ENCODE measurements at regions not wholly inside any gene's neighbourhood (a gene's known extent, or its start where the extent isn't known, plus 50 kb on each side); places are given as distances from the start of the nearest gene placed in this dataset.
"Not testable (repeated sequence)": the region's sequence is repeated elsewhere in the genome, so short reads cannot be mapped to it uniquely, and the experiment has no call there.

GRCh38 chr6:141437685-141438084 lies 695.0 kb upstream of the GJE1 start:
- DNase-seq, result no peak

- no peak for DNase-seq
Measured at GRCh38 chr6:141437011-141437410, 695.7 kb upstream of the GJE1 start.

GRCh38 chr6:141426400-141426980 lies 706.2 kb upstream of the GJE1 start:
- no peak for DNase-seq

GRCh38 chr6:141421378-141421777 lies 711.3 kb upstream of the GJE1 start:
- DNase-seq, result no peak

- no peak for DNase-seq
Measured at GRCh38 chr6:141418076-141418475, 714.6 kb upstream of the GJE1 start.

- DNase-seq, result no peak
Measured at GRCh38 chr6:141415896-141416295, 716.8 kb upstream of the GJE1 start.

- no peak for DNase-seq
Measured at GRCh38 chr6:141413196-141413595, 719.5 kb upstream of the GJE1 start.

- no peak for DNase-seq
Measured at GRCh38 chr6:141406761-141407160, 726.0 kb upstream of the GJE1 start.

GRCh38 chr6:141403827-141404226 lies 728.9 kb upstream of the GJE1 start:
- DNase-seq, result no peak

GRCh38 chr6:141403103-141403502 lies 729.6 kb upstream of the GJE1 start:
- no peak for DNase-seq

GRCh38 chr6:141402489-141402888 lies 730.2 kb upstream of the GJE1 start:
- no peak for DNase-seq

GRCh38 chr6:141401851-141402250 lies 730.9 kb upstream of the GJE1 start:
- no peak for DNase-seq

GRCh38 chr6:141401168-141401567 lies 731.6 kb upstream of the GJE1 start:
- DNase-seq, result no peak

GRCh38 chr6:141398949-141399348 lies 733.8 kb upstream of the GJE1 start:
- DNase-seq, result no peak

- DNase-seq, result no peak
Measured at GRCh38 chr6:141395443-141396008, 737.2 kb upstream of the GJE1 start.

GRCh38 chr6:141394565-141395051 lies 738.1 kb upstream of the GJE1 start:
- DNase-seq, result no peak

- no peak for DNase-seq
Measured at GRCh38 chr6:141394125-141394536, 738.6 kb upstream of the GJE1 start.

- DNase-seq, result no peak
Measured at GRCh38 chr6:141393405-141394124, 739.2 kb upstream of the GJE1 start.

- not testable (repeated sequence) for DNase-seq
Measured at GRCh38 chr6:141391135-141391534, 741.6 kb upstream of the GJE1 start.

- DNase-seq, result no peak
Measured at GRCh38 chr6:141388666-141389065, 744.1 kb upstream of the GJE1 start.

- no peak for DNase-seq
Measured at GRCh38 chr6:141370438-141370837, 762.3 kb upstream of the GJE1 start.

GRCh38 chr6:141366796-141367195 lies 765.9 kb upstream of the GJE1 start:
- not testable (repeated sequence) for DNase-seq

GRCh38 chr6:141364694-141365093 lies 768.0 kb upstream of the GJE1 start:
- no peak for DNase-seq

- DNase-seq, result no peak
Measured at GRCh38 chr6:141364232-141364631, 768.5 kb upstream of the GJE1 start.

Measured in activated T-cell treated with anti-CD3 and anti-CD28 coated beads for 4 hours (primary cell).